Motor neuron (in vitro differentiated cells): ENCODE measurements at regions not wholly inside any gene's neighbourhood (a gene's known extent, or its start where the extent isn't known, plus 50 kb on each side); places are given as distances from the start of the nearest gene placed in this dataset.

ENCODE experiments used
- ATAC-seq, 8 experiments: fragments of 200-7000 bp; cut with Tn5 transposase; replicated peaks in 6 of 8; 2 replicates each; pipeline ENCODE4 v1.8.0; 2021; ENCODE audit warnings: mild to moderate bottlenecking in 8 of 8, moderate library complexity in 8 of 8
- H3K27ac ChIP-seq, 2 donors: fragments of 250-450 bp; sonication (Bioruptor Pico); 2 replicates each; pipeline ENCODE4 v1.9.0; 2021; ENCODE audit warnings: antibody characterized with exemption in 2 of 2, mild to moderate bottlenecking in 2 of 2, moderate library complexity in 1 of 2
- H3K4me1 ChIP-seq, 2 donors: fragments of 250-450 bp; sonication (Bioruptor Pico); replicated peaks in 1 of 2; 2 replicates each; pipeline ENCODE4 v1.6.1; 2021; ENCODE audit warnings: antibody characterized with exemption in 2 of 2, mild to moderate bottlenecking in 2 of 2, moderate library complexity in 1 of 2
- H3K4me3 ChIP-seq, 5 donors: fragments of 250-450 bp; sonication (Bioruptor Pico); 2 replicates each; pipeline ENCODE4 v1.9.0; 2021; ENCODE audit warnings: antibody characterized with exemption in 5 of 5, mild to moderate bottlenecking in 5 of 5, moderate library complexity in 4 of 5
- WGBS, 10 experiments: fragments of 450-650 bp; shearing (Covaris generic); methylation state at CpG; one replicate each; pipeline ENCODE4 v1.0.0; 2022; 5-methylcytosine and 5-hydroxymethylcytosine counted together
- in situ Hi-C, 9 experiments: fragments of 400-800 bp; cut with MboI; loops; one replicate each; pipeline ENCODE4 v1.15.0; 2021; ENCODE audit warnings: low sequenced_read_pairs in 9 of 9, low pct_unique_long_range_greater_than_20kb in 2 of 9; ENCODE audit not compliant: unreplicated experiment in 9 of 9

DNA sequence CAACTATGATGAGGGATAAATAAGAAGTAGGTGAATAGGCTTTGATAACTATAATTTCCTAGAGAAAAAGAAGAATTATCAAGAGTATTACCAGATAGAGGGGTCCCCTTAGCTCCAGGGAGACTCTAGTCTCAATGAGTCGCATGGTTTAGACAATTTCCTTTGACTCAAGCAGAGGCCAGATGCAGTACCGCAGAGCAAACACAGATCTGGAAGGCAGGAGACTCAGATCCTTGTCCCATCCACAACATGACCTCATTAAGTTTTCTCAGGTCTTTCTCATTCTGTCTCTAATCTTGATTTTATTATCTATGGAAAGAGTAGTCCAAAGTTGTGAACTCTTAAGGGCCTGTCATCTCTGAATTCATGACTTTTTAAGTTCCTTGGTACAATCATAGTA is 987.9 kb downstream of the NTRK3 start:
- H3K4me3 ChIP-seq, result no peak overlapping the region
- in situ Hi-C loops, result no loop called here
- 8 to 100% (median 73%) methylated on average over 1 to 2 of the region's 2 CpGs; no CpG with 5 or more reads in 2 of the 10 experiments for WGBS, 10 experiments
- ATAC-seq, result no peak
- H3K4me1 ChIP-seq, result peaks cover 5% of the 10 kb centered on the region in 2 donors
- no peak overlapping the region for H3K27ac ChIP-seq

DNA sequence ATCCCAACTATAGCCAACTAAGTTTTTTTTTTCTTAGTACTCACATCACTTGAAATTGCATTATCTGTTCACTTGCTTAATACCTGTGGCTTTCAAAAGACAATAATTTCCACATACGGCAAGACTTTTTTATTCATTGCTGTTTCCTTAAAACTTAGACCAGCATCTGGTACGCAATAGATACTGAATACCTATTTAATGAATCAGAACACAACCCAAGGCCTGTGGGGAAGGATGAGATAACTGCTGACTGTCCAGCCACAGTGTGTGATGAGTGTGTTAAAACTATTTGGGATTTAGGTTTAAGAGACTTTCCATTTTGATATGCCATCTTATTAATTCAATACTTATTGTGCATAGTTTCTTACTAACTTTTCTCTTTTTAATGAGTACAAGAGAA is 988.7 kb downstream of the NTRK3 start:
- Histone ChIP-seq H3K4me3 (no peak overlapping the region), H3K27ac (no peak overlapping the region), H3K4me1 (peaks cover 5% of the 10 kb centered on the region in 2 donors)
- 6 to 100% (median 59%) methylated on average over 1 to 2 of the region's 2 CpGs; no CpG with 5 or more reads in 2 of the 10 experiments for WGBS, 10 experiments
- peak in 1 of 8 experiments; percentile 40 for ATAC-seq
- in situ Hi-C loops, result no loop called here

DNA sequence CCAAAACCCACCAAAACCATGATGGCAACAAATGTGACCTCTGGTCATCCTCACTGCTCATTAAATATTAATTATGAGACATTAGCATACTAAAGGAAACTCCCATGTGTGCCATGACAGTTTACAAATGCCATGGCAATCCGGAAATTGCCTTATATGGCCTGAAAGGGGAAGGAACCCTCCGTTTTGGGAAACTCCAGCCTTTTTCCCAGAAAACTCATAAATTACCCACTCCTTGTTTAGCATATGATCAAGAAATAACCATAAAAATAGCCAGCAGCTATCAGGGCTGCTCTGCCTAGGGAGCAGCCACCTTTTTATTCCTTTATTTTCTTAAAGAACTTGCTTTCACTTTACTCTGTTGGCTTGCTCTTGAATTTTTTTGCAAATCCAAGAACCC is 992.7 kb downstream of the NTRK3 start:
- no peak overlapping the region for H3K27ac ChIP-seq

DNA sequence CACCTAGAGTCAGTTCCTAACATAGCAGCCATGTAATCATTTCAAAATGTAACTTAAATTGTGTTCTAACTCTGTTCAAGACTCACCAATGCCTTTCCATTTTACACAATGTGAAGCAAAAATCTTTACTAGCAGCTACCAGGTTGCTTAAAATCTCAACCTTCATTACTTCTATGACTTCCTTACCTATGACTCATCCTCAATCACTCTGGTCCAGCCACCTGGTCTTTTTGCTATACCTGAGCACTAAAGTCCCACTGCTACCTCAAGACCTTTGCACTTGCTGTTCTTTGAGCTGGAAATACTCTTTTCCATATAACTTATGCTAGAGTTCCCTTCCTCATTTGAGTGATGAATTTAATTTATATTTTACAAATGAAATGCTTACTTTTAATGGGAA is 993.2 kb downstream of the NTRK3 start:
- Histone ChIP-seq H3K4me1 (peaks cover 5% of the 10 kb centered on the region in 2 donors), H3K4me3 (no peak overlapping the region), H3K27ac (no peak overlapping the region)
- ATAC-seq, result no peak
- in situ Hi-C loops, result no loop called here

More for the DNA sequence above, 992.7 kb downstream of the NTRK3 start:
- ATAC-seq, result peak in 5 of 8 experiments; percentile 33 to 97 (median 93)
- in situ Hi-C loops, result no loop called here
- H3K4me1 ChIP-seq, result peaks cover 5% of the 10 kb centered on the region in 2 donors
- WGBS, 10 experiments, result 0 to 40% (median 9%) methylated on average over 1 to 2 of the region's 2 CpGs; no CpG with 5 or more reads in 4 of the 10 experiments
- H3K4me3 ChIP-seq, result no peak overlapping the region

DNA sequence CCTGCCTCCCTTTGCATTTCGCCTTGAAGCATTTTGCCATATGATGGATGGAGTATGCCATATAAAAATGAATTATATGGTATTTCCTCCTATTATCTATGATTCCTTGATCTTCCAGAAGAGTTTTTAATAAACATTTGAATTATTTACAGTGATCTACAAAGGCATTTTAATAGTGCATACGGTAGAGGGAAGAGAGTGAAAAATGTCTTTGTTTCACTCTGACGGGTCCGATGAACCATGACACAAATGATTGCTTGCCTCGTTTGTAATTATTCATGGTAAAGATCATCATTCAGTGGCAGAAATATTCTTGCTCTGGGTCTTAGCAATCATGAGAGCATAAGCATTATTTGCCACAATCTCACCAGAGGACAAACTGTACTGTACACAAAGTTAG is 1010.9 kb downstream of the NTRK3 start:
- H3K27ac ChIP-seq, result no peak overlapping the region
- peak in 5 of 8 experiments; percentile 43 to 90 (median 86) for ATAC-seq
- H3K4me1 ChIP-seq, result peaks cover 0 to 8% of the 10 kb centered on the region in 2 donors
- in situ Hi-C loops, result no loop called here
- 25 to 77% (median 60%) methylated on average over 1 to 5 of the region's 5 CpGs for WGBS, 10 experiments
- no peak overlapping the region for H3K4me3 ChIP-seq

DNA sequence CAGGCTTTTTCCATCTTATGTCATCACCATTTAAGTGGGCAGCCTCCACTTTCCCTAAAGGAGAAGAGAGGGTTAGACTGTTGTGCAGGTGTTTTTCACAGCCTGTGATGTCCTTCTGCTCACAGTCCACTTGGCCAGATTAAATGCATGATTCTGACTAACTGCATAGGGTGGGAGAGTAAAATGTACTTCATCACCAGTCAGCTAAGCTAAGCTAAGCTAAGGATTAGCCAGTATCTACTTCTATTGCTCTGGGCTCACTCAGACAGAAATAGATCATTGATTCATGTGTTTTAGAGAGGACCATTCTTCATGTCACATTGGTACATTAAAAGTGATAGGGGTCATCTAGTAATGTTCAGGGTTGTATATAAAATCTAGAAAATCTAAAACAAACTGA is 1013.1 kb downstream of the NTRK3 start:
- Histone ChIP-seq H3K4me3 (no peak overlapping the region), H3K4me1 (peaks cover 13 to 24% of the 10 kb centered on the region in 2 donors), H3K27ac (no peak overlapping the region)
- in situ Hi-C loops, result no loop called here
- peak in 2 of 8 experiments; percentile 52 to 56 for ATAC-seq

DNA sequence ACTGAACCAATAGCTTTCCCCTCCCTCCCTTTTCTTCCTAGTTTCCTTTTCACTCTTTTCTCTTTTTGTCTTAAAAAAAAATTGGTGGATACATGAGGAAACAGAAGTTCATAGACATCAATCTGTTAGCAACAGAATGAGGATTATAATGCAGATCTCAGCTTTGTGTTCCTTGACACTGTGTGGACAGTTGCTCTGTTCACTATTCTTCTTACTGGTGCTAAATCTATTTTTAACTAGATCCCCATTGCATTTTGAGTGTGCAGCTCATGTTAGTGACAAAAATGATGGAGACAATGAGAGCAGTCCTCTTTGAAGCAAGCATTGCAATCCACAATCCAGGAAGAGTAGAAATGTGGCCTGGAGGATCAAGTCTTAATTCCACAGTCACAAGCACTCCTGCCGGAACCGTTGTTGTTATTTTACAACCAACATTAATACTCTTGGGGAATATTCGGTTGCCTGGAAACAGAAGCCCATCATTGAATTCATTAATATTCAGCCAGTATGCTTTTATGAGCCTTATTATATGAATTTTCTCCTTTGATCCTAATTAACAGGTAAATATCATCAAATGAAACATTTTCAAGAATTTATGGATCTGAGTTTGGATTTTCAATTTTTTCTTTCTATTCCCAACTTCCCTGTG is 1016.8 kb downstream of the NTRK3 start:
- ATAC-seq, result peak in 5 of 8 experiments; percentile 50 to 90 (median 80)
- Histone ChIP-seq H3K4me1 (peaks cover 15 to 16% of the 10 kb centered on the region in 2 donors), H3K27ac (no peak overlapping the region), H3K4me3 (no peak overlapping the region)
- in situ Hi-C loops, result no loop called here
- WGBS, 10 experiments, result 19 to 87% (median 39%) methylated on average over 1 to 3 of the region's 3 CpGs; no CpG with 5 or more reads in 1 of the 10 experiments

DNA sequence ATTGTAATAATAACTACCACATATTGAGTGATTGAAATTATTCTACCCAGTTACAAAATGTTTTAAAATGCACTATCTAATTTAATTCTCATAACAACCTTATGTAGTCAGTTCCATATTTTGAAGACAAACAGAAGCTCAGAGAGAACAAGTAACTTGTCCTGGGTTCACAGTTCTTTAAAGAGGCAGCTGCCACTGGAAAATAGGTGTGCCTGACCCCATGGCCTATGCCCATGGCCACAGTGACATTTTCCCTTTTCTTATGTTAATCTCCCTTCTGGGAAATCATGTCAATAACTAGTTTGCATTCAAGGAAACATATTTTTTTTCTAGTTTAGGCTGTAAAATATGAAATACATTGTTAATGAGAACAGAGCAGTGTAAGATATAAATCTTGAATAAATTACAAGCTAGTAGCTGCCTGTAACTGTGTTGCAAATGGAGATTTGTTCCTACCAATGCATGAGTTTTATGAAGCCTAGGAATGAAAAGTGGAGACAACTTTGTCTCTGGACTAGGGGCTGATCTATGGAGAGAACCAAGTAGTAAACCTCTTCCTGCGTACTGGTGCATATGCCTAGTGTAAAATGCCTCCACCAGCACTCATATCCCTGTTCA is 1018.0 kb downstream of the NTRK3 start:
- Histone ChIP-seq H3K27ac (no peak overlapping the region), H3K4me3 (no peak overlapping the region), H3K4me1 (peaks cover 15 to 16% of the 10 kb centered on the region in 2 donors)
- in situ Hi-C loops, result no loop called here
- ATAC-seq, result peak in 5 of 8 experiments; percentile 4 to 94 (median 79)
- WGBS, 10 experiments, result 13 to 100% (median 100%) methylated on average over 1 of the region's 1 CpG; no CpG with 5 or more reads in 5 of the 10 experiments

DNA sequence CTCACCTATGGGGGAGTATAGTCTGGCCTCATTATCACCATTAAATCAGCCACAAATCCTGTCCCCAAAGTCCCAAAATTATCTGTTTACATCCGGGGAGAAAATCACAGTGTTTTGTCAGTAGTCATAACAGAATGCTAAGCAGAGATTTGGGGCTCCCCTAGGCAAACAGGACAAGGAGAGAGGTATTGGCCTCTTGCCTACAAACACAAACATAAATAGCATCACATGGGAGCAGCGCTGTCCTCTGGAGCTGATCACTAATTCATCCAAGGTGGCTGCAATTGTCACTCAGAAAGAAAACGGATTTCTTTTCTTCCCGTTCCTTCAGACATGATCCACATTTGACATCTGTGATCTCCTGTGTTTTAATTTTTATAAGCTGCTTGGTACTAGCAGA is 1028.1 kb downstream of the NTRK3 start:
- no peak overlapping the region for H3K27ac ChIP-seq
- no peak overlapping the region for H3K4me3 ChIP-seq
- ATAC-seq, result peak in 2 of 8 experiments; percentile 57 to 58
- in situ Hi-C loops, result no loop called here
- peaks cover 0 to 7% of the 10 kb centered on the region in 2 donors for H3K4me1 ChIP-seq
- WGBS, 10 experiments, result 0 to 100% (median 64%) methylated on average over 1 to 4 of the region's 4 CpGs; no CpG with 5 or more reads in 1 of the 10 experiments

DNA sequence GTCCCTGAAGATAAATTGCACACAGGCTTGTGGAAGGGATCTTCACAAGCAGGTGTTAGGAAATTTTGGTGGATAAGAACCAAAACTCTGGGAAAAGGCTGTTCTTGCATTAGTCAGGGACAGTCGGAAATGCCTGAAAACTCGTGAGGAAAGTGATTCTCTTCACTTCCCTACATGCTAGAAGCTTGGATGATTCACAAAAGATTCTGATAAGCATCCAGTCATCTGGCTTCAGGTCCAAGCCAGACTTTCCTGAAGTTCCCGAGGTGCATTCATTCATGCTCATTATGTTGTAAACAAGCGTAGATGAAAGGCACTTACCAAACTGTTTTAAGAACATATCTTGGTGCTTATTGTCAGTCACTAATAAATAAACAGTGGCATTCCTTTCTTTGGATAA is 1028.7 kb downstream of the NTRK3 start:
- WGBS, 10 experiments, result 0 to 75% (median 60%) methylated on average over 1 to 4 of the region's 4 CpGs; no CpG with 5 or more reads in 1 of the 10 experiments
- peak in 2 of 8 experiments; percentile 16 to 63 for ATAC-seq
- Histone ChIP-seq H3K4me1 (peaks cover 0 to 7% of the 10 kb centered on the region in 2 donors), H3K4me3 (no peak overlapping the region), H3K27ac (no peak overlapping the region)
- in situ Hi-C loops, result no loop called here

DNA sequence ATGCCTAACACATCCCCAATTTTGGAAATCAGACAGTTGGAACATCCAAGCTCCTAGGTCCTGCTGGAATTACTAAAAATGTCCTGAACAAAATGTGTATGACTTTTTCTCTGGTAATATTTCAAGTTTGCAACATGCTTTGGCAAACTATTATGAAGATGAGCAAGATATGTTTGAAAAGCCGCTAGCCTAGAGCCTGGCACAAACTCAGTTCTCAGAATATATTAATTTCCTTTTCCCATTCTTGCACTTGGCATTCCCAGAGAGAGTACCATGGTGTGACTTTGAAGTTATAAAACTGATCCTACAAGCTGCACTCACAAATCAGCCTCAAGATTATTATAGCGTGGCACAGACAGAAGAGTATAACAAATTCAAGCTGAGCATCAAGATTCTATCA is 1031.1 kb downstream of the NTRK3 start:
- ATAC-seq, result no peak
- in situ Hi-C loops, result no loop called here
- WGBS, 10 experiments, result 0 to 100% (median 89%) methylated on average over 1 to 2 of the region's 2 CpGs
- H3K4me3 ChIP-seq, result no peak overlapping the region
- no peak overlapping the region for H3K27ac ChIP-seq
- peaks cover 0 to 7% of the 10 kb centered on the region in 2 donors for H3K4me1 ChIP-seq

DNA sequence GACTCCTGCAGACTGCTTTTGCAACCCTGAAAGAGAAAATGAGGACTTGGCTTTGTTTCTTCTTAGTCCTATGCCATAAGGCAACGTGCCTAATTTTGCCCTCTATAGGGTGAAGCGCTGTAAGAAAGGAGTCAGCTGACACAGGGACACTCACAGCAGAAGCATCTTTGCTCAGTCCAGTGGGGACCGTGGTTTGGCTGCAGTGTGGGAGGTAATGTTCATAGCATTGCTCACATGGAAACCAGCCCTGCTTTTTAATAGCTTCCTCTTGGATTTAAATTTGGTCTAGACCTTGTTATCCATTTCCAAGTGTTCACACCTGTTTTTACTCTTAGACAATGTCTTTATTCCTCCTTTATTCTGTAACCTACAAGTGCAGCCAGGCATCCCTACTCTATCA is 1032.1 kb downstream of the NTRK3 start:
- WGBS, 10 experiments, result 0 to 89% (median 74%) methylated on average over 1 to 3 of the region's 3 CpGs; no CpG with 5 or more reads in 4 of the 10 experiments
- H3K27ac ChIP-seq, result no peak overlapping the region
- ATAC-seq, result no peak
- H3K4me1 ChIP-seq, result peaks cover 0 to 7% of the 10 kb centered on the region in 2 donors
- no peak overlapping the region for H3K4me3 ChIP-seq
- in situ Hi-C loops, result no loop called here

DNA sequence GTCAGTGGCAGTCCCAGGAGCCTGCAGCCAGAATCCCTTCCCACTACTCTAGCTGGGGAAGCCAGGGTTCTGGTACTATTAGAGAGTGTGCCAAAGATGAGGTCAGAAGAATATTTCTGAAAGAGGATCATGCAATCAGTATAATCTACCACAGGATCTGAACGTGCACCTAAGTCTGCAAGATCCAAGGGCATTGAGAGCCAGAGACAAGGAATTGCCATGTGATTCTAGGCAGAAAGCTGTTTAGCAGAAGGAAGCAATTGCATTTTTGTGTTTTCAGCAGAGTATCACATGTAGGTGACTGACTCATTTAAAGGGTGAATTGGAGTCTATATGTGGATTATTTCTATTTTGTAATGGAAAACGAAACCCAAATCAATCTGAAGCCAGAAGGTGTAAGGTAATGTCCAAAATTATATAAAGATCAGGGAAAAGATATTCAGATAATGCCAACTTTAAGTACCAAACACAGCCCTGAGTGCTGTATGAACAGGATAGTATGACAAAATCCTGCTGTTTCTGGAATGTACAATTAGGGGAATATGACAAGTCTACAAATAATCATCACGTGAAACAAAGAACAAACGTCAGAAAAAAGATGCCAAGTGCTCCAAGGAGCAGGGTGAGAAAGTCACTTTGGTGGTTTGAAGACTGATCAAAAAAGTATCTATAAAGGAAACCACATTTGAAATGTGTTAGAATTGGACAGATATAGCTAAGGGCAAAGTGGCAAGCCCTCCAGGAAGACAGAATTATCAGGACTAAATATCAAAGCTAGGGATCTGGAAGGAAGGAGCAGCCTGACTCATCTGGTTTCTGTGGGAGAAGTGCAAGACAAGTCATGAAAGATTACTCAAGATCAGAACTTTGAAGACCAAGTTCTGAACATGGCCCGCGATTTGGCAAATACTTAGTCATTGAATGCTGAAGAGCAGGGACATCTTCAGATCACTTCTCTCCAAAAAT is 1036.6 kb downstream of the NTRK3 start:
- H3K4me1 ChIP-seq, result no peaks in the 10 kb centered on the region
- no peak for ATAC-seq
- in situ Hi-C loops, result no loop called here
- H3K4me3 ChIP-seq, result no peak overlapping the region
- no peak overlapping the region for H3K27ac ChIP-seq
- 0 to 86% (median 51%) methylated on average over 1 to 6 of the region's 6 CpGs for WGBS, 10 experiments
